GM12878 (cell line): ENCODE measurements at regions not wholly inside any gene's neighbourhood (a gene's known extent, or its start where the extent isn't known, plus 50 kb on each side); places are given as distances from the start of the nearest gene placed in this dataset.

Source experiments
- EZH2 ChIP-seq: IDR thresholded peaks from 2 replicates; pipeline ENCODE4 v1.6.1; 2012; ENCODE audit warnings: low read depth, mild to moderate bottlenecking, control low read depth, inconsistent platforms, low read length, borderline replicate concordance; ENCODE audit not compliant: control insufficient read depth
- GATAD2B ChIP-seq: fragments of 450-650 bp; conservative IDR thresholded peaks from 2 replicates; pipeline ENCODE4 v1.6.1; 2017; ENCODE audit warnings: low read depth, mild to moderate bottlenecking, moderate library complexity
- PAX5 ChIP-seq: IDR thresholded peaks from 2 replicates; pipeline ENCODE4 v1.6.1; 2011; ENCODE audit warnings: low read depth, low read length, borderline replicate concordance
- TF ChIP-seq, protein P1 (sequence below): IDR thresholded peaks from 2 replicates; pipeline ENCODE4 v1.6.1; 2012; ENCODE audit warnings: low read depth, low read length, improper control_type of control experiment
- TF ChIP-seq, protein P2 (sequence below), 3 experiments: IDR thresholded peaks in 2 of 3; conservative IDR thresholded peaks in 1 of 3; 2 replicates each; pipeline ENCODE4 v1.5.1; 2011; ENCODE audit warnings: low read depth in 3 of 3, low read length in 3 of 3, mild to moderate bottlenecking in 3 of 3, control low read depth in 2 of 3, moderate library complexity in 2 of 3, inconsistent platforms in 1 of 3, mixed read lengths in 1 of 3; ENCODE audit not compliant: control insufficient read depth in 2 of 3, insufficient read depth in 1 of 3; ENCODE audit errors: extremely low read depth in 1 of 3

DNA sequence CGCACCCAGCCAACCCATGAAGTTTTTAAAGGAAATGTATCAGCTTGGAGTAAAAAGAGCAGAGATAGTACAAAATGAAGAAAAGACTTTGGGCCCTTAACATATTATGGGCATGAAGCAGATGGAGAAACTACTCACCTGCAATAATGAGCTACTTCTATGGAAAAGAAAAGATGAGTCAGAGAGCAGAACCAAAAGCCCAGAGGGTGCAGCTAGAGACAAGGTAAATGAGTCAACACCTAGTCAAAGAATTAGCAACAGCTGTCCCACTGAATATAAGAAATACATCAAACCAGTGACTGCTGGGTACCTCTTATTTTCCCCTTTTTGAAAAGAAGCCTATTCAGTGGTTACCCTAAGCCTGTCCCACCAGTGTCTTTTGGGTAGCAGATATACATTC, 61.8 kb downstream of the RPL27A start:
- TF ChIP-seq PAX5 (no peak), EZH2 (no peak), GATAD2B (no peak)
- TF ChIP-seq, protein P1, sequence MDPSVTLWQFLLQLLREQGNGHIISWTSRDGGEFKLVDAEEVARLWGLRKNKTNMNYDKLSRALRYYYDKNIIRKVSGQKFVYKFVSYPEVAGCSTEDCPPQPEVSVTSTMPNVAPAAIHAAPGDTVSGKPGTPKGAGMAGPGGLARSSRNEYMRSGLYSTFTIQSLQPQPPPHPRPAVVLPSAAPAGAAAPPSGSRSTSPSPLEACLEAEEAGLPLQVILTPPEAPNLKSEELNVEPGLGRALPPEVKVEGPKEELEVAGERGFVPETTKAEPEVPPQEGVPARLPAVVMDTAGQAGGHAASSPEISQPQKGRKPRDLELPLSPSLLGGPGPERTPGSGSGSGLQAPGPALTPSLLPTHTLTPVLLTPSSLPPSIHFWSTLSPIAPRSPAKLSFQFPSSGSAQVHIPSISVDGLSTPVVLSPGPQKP, result no peak
- TF ChIP-seq, protein P2, sequence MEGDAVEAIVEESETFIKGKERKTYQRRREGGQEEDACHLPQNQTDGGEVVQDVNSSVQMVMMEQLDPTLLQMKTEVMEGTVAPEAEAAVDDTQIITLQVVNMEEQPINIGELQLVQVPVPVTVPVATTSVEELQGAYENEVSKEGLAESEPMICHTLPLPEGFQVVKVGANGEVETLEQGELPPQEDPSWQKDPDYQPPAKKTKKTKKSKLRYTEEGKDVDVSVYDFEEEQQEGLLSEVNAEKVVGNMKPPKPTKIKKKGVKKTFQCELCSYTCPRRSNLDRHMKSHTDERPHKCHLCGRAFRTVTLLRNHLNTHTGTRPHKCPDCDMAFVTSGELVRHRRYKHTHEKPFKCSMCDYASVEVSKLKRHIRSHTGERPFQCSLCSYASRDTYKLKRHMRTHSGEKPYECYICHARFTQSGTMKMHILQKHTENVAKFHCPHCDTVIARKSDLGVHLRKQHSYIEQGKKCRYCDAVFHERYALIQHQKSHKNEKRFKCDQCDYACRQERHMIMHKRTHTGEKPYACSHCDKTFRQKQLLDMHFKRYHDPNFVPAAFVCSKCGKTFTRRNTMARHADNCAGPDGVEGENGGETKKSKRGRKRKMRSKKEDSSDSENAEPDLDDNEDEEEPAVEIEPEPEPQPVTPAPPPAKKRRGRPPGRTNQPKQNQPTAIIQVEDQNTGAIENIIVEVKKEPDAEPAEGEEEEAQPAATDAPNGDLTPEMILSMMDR (IDR thresholded peaks at IDR 0.05 in 2 of 3, conservative IDR thresholded peaks at IDR 0.05 in 1 of 3; ENCODE audit: control insufficient read depth in 2 of 3, extremely low read depth in 1 of 3, insufficient read depth in 1 of 3, low read depth in 3 of 3, low read length in 3 of 3), result no peak
